ENCODE measurements at regions not wholly inside any gene's neighbourhood (a gene's known extent, or its start where the extent isn't known, plus 50 kb on each side); places are given as distances from the start of the nearest gene placed in this dataset.
"Not testable (repeated sequence)": the region's sequence is repeated elsewhere in the genome, so short reads cannot be mapped to it uniquely, and the experiment has no call there.

DNA sequence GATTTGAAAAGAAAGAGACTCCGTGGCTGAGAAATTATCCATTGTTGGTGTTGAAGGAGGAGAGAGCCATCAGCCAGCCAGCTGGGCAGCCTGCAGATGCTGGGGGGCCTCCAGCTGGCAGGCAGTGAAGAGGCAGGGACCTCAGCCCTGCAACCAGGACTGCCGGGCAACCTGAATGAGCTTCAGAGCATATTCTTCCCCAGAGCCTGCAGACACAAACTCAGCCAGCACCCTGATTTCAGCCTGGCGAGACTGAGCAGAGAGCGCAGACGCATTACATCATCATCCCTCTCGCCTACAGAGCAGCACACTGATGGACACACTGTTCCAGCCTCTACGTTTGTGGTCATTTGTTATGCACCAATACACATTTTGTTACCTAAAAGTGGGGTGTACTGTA lies 150.7 kb upstream of the RAB6C start:
- no peak for DNase-seq

DNA sequence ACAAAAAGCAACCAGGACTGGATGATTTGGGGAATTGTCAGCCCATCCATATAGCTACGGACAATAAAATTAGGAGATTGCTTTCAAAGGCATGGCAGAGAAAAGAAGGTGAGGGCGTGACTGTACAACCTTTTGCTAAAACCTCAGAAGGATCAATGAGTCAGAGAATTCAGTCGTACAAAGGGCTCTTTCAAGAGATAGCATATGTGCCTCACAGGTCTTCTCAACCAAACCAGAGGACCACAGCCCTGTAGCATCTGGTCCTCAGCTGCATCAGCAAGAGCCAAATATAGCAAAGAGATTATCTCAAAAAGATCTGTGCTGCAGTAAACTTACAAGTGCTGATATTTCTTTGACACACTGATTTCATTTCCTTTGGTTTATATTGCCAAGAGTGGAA lies 149.9 kb upstream of the RAB6C start:
- DNase-seq: no peak

DNA sequence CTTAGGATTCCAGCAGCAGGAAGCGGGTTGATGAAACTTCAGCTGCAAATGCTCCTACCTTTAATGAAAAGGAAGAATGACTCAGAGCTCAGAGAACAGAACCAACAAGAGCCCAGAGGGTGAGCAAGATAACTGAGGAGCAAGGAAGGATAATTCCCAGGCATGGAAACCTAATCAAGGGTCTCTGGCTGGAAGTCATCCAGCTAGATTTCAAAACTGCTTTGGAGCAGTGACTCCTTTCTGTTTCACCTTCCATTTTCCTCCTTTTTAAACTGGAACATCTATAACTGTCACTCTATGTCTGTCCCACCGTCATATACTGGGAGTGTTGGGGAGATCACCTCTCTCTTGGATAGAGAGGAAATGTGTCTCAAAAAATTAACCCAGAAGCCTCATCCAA lies 148.4 kb upstream of the RAB6C start:
- DNase-seq: no peak

DNA sequence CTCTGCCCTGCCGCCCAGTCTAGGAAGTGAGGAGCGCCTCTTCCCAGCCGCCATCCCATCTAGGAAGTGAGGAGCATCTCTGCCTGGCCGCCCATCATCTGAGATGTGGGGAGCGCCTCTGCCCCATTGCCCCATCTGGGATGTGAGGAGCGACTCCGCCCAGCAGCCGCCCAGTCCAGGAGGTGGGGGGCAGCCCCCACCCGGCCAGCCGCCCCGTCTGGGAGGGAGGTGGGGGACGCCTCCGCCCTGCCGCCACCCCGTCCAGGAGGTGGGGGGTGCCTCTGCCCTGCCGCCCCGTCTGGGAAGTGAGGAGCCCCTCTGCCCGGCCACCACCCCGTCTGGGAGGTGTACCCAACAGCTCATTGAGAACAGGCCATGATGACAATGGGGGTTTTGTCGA lies 146.0 kb upstream of the RAB6C start:
- not testable (repeated sequence) for DNase-seq

DNA sequence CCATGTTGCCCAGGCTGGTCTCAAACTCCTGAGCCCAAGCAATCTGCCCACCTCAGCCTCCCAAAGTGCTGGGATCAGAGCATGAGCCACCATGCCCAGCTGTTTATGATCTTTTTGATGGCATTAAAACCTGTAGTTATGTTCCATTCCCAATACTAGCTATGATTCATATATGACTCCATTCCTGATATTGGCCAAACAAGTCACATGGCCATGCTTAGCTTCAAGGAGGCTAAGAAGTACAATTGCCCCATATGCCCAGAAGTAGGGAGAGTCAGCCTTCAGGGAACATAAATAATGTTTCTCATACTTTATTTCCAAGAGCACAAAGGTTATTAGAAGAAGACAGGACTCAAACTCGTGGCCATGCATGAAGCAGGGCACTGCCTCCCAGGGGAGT lies 132.4 kb upstream of the RAB6C start:
- DNase-seq: no peak

DNA sequence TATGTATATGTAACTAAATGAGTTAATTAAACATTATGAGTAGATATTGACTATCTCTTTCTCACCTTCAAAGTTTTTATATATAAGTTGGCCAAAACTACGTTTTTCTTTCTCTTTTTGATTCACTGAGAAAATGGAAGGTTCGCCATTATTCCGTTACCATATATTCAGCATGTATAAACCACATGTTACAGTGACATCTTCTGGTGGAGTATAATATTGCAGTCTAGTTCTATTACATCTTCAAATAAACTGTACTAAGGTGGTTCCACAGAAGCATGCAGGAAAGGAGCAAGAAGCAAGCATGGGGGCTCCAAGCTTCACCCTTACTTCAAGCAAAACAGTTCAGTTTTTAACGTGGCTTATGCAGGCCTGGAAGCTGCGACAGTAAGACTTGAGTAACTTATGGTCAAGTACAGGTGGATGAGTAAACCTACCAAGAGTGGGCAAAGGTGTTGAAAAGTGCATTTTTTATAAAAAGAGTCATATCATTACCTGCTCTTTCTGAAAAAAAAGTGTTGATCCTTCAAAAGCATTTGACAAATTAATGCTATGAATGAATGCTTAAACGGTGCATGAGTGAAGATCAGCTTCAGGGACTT lies 129.8 kb upstream of the RAB6C start:
- DNase-seq: peak; percentile 7

DNA sequence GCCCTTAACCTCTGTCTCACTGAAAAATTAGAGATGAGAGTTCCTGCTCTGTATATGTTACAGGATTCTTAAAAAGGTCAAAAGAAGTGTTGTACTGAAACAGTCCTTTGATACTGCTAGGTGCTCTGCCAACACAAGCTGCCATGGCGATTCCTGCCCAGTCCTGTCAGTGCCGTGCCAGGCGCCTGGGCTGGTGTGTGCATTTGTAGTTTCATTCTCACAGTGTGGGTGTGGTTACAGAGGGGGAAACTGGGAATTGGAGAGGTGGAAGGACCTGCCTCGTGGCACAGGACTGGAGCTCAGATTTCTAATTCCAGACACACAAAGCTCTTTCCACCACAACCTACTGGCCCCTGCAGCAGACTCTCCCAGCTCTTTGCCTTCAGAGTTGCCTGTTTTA lies 122.3 kb upstream of the RAB6C start:
- DNase-seq: no peak

DNA sequence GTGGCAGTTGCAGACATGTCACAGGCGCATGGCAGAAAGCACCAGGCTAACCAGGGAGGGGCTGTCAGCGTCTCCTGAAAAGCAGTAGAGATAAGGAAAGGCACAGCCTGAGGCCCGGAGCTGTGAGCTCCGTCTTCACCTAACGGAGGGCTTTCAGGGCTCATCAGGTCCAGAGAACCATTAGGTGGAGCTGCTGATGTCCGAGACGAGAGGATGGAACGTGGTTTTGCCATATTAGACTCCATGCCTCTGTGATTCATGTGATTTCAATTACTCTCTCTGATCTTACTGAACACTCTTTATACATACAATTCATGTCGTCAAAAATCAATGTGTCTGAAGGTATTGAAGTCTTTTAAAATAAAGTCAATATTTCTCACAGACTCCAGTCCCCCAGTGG lies 120.3 kb upstream of the RAB6C start:
- no peak for DNase-seq

DNA sequence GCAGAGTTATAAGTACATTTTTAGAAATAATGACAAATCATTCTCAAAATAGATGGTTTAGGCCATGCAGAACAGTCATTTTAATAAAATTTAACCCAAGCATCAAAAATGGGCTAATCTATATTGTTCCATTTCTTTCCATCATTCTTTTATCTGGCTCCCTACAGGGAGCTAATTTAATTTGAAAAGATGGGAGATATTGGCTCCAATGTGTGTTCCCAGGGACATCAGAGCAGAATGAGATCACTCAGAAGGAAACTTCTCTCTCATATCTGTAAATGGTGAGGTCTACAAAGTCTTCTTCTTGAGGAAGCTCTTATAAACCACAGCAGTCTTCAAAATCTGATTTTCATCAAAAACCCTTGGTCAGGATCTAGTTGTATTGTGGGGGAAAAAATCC lies 119.4 kb upstream of the RAB6C start:
- no peak for DNase-seq

DNA sequence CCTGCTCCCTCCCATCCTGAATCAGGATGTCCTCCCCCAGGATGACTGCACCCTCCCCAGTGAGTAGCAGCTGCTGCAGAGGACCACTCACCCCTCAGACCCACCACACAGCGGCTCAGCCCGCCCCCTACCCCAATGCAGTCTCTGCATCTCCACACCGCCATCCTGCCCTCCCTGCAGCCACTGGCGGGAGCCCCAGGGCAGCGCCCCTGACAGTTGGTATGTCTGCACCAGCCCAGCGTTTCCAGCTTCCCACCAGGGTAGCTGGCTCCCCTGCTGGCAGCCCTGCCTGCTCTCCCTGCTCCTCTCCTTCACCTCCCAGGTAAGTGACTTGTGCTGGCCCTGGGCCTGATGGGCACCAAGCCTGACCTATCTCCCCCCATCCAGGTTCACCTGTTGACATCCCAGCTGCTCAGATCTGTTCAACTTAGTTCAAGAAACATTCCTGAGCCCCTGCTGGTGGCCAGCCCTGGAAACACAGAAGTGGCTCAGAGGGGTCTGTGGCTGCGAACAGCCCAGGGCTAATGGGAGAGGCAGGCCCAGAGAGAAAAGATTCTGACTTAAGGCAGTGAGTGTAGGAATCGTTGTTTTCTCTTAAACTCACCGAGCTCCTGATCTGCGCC lies 117.7 kb upstream of the RAB6C start:
- DNase-seq: no peak

DNA sequence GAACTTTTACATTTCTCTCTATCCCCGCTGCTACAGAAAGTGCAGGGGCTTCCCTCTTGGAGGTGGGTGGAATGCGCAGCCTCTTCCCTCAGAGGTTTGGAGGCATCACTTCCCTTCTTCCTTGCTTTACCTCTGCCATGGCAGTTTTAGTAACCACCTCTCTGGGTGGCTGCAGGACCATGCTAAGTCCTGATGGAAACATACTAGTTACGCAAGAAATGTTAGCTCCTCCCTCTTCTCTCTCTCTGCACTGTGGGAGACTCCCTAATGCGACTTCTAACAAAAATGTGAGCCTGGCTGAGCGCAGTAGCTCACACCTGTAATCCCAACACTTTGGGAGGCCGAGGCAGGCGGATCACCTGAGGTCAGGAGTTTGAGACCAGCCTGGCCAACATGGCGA lies 116.8 kb upstream of the RAB6C start:
- DNase-seq: no peak

DNA sequence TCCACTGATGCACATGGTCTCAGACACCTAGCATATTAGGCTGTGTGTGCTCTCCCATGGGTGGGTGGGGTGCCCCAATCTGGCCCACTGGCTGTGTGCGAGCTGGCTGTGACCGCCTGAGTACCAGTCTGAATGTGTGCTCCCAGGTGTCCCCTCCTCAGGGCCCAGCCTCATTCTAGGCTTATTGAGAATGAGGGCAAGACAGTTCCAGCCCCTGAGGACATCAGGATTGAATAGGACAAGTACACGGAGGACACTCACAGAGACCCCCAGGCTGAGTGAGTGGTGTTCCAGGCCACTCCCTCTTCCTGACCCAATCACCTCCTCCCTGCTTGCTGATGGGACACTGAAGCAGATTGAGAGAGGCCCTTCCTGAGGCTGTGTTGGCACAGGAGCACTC lies 116.1 kb upstream of the RAB6C start:
- DNase-seq: no peak

DNA sequence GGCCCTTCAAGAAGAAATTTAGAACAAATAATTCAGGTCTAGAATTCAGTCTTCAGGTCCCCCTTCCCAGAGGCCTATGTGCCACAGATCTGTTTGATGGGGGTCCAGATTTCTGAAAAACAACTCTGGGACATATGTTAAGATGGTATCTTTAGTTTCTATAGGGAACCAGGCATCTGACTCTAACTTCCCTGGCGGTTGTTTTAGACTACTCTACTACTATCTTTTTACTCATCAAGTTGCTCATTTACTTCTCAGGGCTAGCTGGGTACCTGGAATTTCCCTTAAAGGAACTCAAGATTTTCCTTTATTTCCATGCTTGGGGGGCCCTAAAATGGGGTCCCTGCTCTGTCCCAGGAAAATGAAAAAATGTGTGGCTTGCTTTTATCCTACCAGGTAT lies 114.7 kb upstream of the RAB6C start:
- no peak for DNase-seq

DNA sequence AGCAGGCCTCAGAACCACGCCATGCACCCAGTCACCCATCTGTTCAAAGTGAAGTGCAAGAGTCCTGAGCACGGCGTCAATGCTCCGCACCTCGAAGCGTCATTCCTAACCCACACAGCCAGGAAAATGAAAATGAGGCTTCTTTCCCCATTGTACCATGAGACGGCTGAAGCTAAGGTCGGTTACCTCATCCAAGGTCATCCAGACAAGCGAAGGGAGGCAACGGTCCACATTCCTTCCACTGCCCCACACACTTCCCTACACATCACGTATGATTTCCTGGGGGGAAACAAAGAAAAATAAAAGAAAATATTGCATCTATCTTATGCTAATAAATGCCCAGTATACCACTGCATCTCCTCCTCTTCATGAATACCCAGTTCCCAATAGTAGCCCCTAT lies 113.5 kb upstream of the RAB6C start:
- DNase-seq: no peak

DNA sequence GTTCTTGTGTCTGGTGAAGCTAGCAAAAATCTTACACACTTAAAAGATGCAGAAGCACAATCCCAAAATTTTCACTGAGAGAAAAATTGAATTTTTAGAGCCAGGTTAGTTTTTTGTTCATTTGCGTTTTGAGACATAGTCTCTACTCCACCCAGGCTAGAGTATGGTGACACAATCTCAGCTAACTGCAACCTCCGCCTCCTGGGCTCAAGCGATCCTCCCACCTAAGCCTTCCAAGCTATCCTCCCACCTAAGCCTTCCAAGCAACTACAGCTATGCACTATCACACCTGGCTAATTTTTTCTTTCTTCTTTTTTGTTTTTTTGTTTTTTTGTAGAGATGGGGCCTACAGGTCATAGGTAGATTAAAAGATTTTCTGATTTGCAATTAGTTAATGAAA lies 113.1 kb upstream of the RAB6C start:
- no peak for DNase-seq

DNA sequence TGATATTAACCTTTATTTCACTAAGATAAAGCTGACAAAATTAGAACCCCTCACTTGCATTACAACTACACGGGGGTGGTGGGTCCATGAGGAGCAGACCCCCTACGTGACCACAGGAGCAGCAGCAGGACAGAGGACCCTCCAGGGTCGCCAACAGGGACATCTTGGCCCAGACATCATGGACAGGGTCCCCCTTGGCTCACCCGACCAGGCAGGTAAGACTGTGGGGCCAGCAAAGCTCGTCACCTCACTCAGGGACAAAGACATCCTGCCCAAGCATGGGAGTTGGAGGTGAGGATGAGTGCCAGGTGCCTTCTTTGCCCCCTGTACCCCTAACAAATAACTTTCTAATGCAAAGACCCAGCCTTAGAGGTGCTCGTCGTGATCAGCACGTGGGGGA lies 111.3 kb upstream of the RAB6C start:
- DNase-seq: no peak

DNA sequence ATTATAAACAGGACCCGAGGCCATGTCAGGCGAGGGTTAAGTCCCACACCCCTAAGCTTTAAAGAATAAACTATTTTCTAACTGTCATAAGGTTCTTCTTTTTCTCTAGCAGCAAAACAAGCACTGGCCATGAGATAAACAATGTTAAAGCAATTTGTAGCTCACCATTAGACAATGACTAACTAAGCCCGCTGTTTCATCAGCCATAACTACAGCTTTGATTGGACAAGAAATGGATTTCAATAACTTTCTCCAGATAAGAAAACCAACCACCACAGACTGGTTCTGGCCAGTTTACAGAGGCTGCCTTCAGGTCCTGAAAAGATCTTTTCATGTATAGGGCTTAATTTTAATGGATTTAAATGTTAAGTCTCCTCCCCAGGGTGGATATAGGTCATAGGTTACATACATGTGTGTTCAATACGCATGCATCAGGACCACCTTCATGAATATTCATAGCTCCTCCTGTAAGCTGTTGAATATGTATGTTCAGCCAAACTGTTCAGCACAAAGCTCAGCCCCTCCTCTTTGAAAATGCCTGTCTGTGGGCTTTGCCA lies 108.7 kb upstream of the RAB6C start:
- no peak for DNase-seq

DNA sequence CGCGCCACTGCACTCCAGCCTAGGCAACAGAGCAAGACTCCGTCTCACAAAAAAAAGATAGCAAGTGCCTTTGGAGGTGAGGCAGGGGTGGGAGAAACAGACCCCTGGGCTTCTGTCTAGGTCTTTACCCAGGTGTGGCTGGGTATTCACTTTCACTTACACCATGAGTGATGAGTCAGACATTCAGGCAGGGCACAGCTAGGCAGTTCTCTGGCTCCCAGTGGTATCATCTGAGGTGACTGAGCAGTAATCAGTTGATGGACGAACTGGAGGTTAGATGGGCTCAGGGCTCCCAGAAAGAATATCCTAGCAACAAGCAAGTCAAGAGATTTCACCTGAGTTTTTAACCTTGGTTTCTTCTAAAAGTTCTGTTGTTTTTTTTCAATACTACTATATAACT lies 107.0 kb upstream of the RAB6C start:
- no peak for DNase-seq

DNA sequence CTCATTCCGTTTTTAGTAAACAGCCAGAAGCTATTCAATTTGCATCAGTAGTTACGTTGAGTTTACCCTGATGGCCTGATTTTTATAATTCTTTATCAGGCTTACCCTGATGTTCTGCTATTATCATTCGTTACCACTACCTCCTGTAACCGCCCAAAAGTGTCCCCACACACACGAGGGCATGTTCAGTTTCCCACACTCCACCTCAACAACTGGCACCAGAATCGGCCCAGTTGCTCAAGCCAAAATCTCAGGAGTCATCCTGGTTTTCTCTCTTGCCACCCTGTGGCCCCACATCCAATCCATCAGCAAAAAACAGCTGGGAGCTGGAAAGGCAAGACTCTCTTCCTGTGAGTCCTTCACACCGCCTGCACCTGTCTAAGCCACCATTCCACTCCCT lies 102.9 kb upstream of the RAB6C start:
- no peak for DNase-seq

DNA sequence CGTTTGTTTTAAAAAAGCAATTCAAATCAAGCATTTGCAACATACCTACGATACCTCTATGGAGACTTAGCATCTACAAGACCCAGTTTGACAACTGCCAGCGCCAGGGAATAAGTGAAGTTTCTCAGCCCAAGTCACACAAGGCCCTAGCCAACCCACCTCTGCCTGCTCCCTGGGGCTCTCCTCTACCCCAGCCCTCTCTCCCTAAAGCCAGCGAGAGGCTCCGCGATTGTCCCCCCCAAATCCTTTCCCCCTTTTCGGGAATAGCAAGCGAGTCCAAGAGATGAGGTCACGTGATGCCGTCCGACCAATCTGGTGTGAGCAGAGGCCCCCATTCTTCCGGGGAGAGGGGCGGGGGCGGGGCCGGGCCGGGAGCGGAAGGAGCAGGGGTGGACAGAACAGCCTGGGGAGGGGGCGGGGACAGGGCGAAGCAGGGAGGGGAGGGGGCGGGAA lies 102.2 kb upstream of the RAB6C start:
- DNase-seq: peak; percentile 78

DNA sequence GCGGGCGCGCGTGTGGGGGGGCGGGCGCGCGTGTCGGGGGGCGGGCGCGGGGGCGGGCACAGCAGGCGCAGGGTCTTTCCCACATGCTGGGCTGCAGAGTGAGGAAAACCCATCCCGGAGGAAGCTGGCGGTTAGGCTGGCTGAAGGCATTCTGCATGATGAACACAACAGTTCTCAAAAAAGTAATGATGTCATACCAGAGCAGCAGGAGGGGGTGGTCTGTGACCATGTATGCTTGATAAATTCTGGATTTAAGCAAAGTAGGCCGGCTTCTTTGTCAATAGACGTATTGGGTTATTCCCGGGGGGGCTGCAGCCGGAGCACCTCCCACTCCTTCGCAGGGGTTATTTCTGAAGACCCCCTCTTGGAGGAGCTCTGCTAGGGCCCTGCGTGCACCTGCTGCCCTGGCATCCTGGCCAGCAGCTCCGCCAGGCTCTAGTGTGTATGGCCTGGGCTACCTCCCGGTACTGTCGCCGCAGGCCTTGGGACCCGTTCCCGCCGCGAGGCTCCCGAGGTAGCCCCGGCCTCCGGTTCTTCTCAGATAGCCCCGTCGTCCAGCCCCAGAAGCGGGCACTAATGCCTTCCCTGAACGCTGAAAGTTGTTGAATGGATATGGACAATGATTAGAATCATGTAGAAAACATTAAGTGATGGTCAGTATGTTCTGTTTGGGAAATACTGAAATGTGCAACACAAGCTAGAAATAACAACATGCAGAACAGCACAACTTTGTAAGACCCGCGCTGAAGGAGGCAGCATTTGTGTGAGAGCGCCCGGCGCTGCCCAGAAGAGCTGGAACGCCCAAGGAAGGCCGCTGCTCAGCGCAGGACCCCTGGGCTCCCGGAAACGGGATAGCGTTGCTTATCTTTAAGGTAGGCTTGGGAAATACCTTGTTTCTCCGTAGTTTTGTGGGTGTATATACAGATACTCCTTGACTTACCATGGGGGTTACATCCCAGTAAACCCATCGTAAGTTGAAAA lies 101.4 kb upstream of the RAB6C start:
- no peak for DNase-seq

DNA sequence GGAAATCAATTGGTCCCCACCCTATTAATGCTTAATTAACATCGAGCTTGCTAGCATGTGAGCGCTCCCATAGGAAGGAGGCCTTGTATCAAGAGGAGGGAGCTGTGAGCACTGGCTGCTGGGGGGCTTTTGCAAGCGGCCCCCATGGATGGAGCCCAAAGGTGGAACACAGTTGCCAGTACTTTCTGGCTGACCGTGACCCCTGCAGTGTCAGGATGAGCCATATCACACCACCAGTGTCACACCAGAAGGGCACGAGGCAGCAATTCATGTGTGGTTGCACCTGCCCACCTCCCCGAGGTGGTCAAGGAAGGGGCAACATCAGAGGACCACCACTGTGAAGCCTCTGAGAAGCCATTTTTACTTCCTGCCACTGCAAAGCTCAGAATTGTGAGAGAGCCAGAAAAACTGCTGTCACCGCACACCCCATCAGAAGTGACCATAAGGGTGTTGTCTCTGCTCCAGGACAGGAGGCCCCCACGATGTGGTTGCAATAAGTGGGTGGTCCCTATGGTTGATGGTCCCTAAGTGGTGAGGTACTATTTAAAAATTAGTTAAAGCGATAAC lies 99.8 kb upstream of the RAB6C start:
- DNase-seq: no peak

DNA sequence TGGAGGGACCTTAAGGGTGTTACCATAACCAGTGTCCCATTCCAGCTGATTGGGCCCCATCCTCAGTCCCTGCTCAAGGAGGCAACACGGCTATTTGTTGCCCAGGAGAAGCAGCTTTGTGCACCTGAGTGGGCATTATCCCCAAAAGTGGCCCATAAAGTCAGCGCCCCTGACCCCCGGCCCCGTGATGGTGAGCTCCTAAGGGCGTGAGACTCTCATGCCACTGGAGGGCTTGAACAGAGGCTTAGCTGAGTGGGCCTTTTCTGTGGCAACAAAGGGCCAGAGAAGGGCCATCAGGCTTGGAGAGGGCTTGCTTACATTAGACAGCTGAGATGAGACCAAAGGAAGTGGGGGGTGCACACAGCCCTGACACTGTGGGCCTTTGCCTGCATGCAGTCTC lies 99.2 kb upstream of the RAB6C start:
- DNase-seq: no peak

Data from NCI-H2107 (cell line).